ENCODE measurements at regions not wholly inside any gene's neighbourhood (a gene's known extent, or its start where the extent isn't known, plus 50 kb on each side); places are given as distances from the start of the nearest gene placed in this dataset.

DNA sequence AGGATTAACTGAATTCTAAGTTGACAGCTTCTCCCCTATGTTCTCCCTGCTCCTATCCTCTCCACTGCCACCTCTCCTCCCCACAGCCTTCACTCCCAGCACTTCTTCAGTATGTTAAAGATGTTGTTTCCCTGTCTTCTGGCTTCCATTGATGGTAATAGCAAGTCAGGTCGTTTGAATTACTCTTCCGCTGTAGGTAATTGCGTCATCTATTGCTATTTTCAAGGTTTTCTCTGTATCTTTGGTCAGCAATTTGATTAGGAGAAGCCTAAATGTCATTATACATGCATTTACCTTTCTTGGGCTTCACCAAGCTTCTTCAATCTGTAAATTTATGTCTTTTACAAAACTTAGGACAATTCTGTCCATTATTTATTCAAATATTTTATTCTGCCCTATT lies 377.3 kb upstream of the KLF12 start:
- H3K4me3 ChIP-seq (ENCODE audit: low read depth, low read length), result no peak overlapping the region
- no peak for DNase-seq (ENCODE audit: low read depth)

DNA sequence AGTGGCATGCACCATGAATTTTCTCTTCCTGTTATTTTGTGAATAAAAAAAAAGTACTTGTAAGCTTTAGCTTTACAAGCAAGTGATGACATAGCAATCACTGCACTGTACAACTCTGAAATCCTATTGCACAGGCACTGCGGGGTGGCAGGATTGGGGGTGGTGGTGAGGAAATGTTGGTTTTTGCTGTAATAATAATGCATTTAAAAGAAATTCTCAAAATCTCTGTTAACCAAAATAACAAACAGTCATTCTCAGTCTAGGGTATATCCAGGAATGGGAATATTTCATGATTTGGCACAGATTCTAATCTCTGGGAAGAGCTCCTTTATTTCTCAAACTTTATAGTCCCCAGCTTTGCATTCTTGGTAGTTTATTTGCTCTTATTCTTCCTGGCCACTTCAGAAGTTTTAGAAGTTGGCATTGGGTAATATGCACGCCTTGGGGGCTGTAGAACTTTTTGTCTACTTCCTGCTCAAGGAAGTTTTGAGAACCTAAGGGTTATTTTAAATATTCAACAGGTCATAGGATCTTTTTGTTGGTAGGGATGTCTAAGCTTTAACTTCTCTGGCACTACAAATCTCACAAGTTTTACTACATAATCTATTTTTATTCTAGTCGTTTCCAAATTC lies 353.0 kb upstream of the KLF12 start:
- no peak overlapping the region for H3K4me3 ChIP-seq (ENCODE audit: low read depth, low read length)
- DNase-seq (ENCODE audit: low read depth), result no peak

DNA sequence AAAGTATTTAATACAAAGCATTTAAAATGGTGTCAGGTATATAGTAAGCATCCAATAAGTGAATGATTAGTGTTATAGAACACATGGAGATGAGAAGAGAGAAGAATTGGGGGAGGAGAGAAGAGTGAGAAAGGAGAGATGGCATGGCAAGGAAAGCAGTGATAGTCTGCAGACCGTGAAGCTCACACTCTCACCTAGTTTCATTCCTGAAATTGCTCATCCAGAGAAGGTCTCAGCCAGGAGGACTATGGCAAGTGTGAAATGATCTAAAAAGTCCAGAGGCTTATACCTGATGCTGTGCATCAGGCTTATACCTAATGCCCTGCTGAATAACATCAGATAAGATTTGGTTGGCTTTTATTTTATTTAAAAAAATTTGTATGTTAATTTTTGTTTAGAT lies 351.6 kb upstream of the KLF12 start:
- DNase-seq (ENCODE audit: low read depth), result no peak
- H3K4me3 ChIP-seq (ENCODE audit: low read depth, low read length), result no peak overlapping the region

DNA sequence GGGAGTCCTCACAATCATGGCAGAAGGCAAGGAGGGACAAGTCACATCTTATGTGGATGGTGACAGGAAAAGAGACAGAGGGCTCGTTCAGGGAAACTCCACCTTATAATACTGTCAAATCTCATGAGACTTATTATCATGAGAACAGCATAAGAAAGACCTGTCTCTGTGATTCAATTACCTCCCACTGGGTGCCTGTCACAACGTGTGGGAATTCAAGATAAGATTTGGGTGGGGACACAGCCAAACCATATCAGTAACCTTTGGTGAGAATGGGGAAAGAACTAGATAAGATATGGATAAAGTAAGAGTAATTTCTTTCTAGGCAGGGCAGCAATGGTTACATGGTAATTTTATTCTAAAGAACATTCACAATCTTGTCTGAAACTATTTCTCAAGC lies 344.9 kb upstream of the KLF12 start:
- no peak overlapping the region for H3K4me3 ChIP-seq (ENCODE audit: low read depth, low read length)
- DNase-seq (ENCODE audit: low read depth), result no peak

DNA sequence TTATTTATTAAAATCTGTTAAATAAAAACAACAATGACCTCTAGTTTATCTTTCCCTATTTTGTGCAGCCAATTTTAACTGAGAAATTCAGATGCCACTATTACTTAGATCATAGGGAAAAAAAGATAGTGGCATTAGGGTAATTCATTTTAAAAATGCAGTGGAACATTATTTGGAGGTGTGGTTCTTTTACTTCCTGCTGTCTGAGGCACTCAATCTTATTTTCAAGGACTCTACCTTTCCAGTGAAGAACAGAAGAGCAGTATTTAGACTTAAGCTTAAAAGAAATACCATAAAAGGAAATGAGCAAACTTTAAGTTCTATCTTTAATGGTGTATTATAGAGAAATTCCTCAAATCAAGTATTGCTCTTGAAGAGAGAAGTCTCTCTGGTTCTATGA lies 342.6 kb upstream of the KLF12 start:
- no peak for DNase-seq (ENCODE audit: low read depth)

DNA sequence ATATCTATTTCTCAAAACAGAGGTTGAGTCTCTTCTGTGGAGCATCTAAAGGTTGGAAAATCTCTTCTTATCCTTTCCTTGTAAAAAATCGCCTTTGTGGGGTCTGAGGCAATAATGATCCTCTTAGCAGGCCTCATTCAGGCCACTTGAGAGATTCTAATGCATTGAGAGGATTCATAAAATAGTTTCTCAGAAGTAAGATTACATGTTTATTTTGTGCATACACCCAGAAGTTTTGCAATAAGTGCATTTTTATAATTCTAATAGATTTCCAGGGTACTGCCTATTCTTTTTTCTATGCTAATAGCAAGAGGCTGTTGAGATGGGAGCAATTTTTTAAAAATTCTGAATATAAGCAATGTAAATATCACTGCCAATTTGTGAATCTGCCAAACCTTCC lies 342.2 kb upstream of the KLF12 start:
- no peak overlapping the region for H3K4me3 ChIP-seq (ENCODE audit: low read depth, low read length)
- DNase-seq (ENCODE audit: low read depth), result no peak

More for the DNA sequence above, 342.6 kb upstream of the KLF12 start:
- no peak overlapping the region for H3K4me3 ChIP-seq (ENCODE audit: low read depth, low read length)

DNA sequence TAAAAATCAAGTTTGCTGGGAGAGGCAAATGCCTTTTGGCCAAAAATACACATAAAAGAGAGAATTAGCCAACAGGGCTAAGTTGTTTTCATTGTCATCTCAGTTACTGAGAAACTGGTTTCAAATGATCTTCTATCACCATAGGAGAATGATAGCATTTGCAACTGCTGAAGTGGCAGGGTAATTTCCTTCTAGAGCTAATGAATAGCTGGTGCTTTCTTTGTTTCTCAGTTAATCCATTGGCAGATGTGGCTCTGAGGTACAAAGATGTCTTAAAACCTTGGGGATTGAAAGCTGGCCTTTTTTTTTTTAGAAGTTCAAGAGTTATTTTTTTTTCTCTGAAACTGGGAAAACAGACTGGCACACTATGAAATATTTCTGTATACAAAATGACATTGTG lies 332.7 kb upstream of the KLF12 start:
- no peak overlapping the region for H3K4me3 ChIP-seq (ENCODE audit: low read depth, low read length)
- no peak for DNase-seq (ENCODE audit: low read depth)

DNA sequence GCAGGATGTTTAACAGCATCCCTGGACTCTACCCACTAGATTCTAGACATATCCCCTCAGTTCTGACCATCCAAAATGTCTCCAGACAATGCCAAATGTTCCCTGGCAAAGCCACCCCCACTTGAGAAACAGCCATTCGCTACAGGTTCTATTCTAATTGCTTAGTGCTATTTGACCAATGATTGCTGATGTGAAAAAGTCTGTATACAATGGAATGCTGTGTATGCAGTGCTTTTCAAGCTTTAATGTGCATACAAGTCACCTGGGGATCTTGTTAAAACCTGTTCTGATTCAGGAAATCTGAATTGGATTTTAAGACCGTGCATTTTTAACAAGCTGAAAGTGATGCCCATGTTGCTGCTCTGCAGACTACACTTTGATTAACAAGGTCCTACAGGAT lies 331.8 kb upstream of the KLF12 start:
- no peak for DNase-seq (ENCODE audit: low read depth)
- H3K4me3 ChIP-seq (ENCODE audit: low read depth, low read length), result no peak overlapping the region

DNA sequence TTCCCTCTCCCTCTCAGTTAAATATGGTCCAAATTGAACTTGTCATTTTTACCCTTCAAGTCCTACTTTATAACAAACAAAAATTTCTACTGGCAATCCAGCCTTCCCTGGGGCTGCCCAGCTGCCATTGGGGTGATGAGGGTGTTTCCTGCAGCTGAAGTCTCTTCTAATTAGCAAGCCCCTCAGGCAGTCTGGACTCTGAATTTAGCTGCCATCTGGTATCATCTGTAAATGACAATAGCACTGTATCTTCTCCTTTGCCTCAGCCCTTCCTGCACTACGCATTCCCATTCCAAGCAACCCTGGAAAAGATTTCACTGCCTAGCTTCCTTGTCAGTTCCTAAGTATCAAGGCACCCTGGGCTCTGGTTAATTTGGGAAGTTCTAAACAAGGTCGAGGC lies 331.1 kb upstream of the KLF12 start:
- no peak for DNase-seq (ENCODE audit: low read depth)
- no peak overlapping the region for H3K4me3 ChIP-seq (ENCODE audit: low read depth, low read length)

DNA sequence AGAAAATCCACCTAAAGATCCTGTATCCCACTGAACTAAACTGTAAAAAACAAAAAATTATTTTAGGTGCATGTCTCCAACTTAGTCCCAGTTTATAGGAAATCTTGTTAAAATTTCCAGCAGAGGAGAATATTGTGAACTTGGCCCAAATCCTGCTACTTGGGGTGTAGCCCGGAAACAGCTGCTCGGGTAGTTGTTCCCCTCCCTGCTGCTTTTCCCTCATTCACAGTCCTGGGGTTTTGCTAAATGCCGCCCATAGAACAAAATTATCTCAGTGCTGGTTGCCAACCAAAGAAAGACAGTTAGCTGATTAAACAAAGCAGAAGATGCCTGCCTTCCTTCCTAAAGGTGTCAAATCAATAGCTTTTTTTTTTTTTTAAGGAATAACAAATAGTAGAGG lies 330.5 kb upstream of the KLF12 start:
- no peak overlapping the region for H3K4me3 ChIP-seq (ENCODE audit: low read depth, low read length)
- DNase-seq (ENCODE audit: low read depth), result no peak

DNA sequence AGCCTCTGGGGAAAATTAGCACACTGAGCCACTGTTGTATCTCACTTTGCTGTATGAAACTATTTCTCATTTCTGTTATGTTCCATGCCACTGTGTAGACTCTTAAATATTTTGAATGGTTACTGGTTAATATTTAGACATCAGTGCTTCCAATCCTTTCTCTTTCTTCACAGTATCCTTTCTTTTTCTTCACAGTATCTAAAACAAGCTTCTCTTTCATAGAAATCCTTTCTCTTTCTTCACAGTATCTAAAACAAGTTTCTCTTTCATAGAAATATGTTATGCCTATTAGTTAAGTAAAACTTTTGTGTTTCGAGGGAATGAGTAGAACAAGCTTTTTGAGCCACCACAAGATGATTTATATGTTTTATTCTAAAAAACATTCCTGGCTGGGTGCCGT lies 326.8 kb upstream of the KLF12 start:
- no peak overlapping the region for H3K4me3 ChIP-seq (ENCODE audit: low read depth, low read length)
- no peak for DNase-seq (ENCODE audit: low read depth)

DNA sequence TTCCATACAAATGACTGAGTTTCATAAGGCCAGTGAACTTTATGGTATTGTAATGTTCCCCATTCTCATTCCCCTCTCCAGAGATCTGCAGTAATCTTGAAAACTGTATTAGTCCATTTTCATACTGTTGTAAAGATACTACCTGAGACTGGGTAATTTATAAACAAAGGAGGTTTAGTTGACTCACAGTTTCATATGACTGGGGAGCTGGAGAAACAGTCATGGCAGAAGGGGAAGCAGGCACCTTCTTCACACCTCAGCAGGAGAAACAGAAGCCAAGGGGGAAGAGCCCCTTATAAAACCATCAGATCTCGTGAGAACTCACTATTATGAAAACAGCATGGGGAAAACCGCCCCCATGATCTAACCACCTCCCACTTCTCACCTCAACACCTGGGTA lies 318.7 kb upstream of the KLF12 start:
- DNase-seq (ENCODE audit: low read depth), result no peak
- H3K4me3 ChIP-seq (ENCODE audit: low read depth, low read length), result no peak overlapping the region

DNA sequence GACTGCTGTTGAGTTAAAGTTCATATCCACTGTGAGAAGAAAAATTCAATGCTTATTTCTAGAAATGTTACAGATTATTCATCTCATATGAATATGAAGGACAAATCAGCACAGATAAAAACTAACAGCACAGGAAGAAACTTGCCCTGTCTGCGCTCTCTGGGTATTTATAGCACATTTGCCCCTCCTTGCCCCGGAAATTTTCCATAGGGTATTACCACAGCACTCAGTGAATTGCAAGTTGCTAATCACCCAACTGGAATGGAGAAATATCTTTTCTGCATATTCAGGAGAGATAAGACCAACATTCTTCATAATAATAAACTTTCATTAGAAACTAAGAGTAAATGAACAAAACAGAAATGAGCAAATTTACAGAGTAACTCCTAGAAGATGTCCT lies 318.0 kb upstream of the KLF12 start:
- DNase-seq (ENCODE audit: low read depth), result no peak
- H3K4me3 ChIP-seq (ENCODE audit: low read depth, low read length), result no peak overlapping the region

DNA sequence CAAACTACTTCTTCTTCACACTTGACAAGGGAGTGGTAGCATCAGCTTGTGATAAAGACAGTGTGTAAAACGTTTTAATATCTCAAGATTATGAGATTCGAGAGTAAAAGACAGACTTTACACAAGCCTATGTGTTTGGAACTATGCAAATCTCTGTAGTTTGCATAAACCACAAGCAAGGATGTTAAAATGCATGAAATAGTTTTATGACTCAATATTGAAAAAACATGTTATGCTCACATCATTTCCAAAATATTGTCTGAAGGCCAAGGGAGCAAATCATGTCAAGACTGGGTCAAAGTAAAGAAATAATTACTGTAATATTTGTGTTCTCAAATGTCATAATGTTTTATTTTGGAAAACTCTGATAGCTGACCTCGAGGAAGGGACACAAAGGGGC lies 316.8 kb upstream of the KLF12 start:
- no peak overlapping the region for H3K4me3 ChIP-seq (ENCODE audit: low read depth, low read length)
- DNase-seq (ENCODE audit: low read depth), result no peak

DNA sequence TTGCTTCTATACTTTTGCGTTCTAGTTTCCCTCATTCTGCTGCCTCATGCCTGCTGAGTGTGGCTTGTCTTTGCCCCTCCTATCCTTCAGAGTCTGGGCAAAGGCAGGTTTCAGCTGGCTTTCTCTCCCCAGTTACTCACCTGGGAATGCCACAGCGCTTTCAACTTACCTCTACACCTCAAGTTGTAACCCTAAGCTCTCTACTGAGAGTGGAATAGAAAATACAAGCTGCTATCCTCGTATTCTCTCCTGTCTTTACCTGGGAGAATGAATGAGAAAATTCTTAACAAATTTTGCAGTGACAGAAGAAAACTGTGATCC lies 316.3 kb upstream of the KLF12 start:
- DNase-seq (ENCODE audit: low read depth), result no peak
- no peak overlapping the region for H3K4me3 ChIP-seq (ENCODE audit: low read depth, low read length)

DNA sequence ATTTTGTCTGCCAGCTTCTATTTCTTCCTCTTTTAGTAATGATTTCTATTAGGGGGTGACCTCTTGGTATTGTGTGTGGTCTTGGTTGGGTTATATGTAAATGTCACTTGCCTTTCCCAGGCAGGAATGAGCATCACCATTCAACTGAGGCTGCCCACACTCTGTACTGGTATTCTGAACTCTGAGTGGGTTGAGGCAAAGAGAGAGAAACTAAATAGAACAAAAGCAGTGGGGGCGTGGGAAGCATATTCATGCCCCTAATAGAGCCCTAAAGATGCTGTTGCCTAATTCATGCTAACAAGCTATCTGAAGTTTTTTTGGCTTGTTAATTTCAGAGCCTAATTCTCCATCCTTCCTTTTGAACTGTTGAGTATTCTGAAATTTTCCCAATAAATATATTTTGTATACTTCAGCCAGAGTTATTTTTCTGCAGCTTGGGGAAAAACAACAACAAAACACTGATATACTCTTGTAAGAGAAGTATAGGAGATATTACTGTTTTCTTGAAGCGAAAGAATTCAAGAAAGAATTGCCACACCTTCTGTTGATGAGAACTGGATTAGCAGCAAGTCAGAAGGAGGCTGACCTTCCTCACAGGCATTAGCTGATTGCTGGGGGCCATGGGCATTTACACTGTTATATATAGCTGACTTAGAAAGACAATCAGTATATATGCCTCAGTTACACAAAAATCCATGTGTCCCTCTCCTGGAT lies 315.8 kb upstream of the KLF12 start:
- H3K4me3 ChIP-seq (ENCODE audit: low read depth, low read length), result no peak overlapping the region
- DNase-seq (ENCODE audit: low read depth), result peak; percentile 17

DNA sequence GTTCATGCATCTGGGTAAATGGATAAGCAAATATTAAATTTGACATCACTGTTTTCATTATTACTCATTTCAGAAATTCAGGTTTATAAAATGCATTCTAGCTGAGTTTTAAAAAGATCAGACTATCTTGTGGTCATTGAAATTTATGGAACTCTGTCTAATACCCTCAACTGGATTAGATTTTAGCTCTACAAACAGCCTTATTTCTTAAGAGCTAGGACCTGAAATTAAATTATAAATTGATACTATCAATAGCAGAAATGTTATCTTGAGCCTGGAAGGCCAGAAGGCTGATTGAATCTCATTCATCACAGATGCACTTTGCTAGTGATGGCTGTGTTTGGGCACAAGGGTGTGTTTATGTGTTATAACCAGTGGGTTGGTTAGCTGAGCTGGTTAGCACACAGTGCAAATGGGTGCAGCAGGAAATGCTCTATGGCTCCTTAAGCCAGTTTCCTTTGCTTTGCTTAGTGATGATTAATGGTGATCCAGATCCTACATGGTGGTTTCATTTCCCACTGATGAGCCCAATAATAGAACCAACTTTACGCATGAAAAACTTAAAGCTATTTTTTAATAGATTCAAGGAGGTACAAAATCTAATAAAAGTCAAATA lies 310.8 kb upstream of the KLF12 start:
- DNase-seq (ENCODE audit: low read depth), result no peak
- no peak overlapping the region for H3K4me3 ChIP-seq (ENCODE audit: low read depth, low read length)

DNA sequence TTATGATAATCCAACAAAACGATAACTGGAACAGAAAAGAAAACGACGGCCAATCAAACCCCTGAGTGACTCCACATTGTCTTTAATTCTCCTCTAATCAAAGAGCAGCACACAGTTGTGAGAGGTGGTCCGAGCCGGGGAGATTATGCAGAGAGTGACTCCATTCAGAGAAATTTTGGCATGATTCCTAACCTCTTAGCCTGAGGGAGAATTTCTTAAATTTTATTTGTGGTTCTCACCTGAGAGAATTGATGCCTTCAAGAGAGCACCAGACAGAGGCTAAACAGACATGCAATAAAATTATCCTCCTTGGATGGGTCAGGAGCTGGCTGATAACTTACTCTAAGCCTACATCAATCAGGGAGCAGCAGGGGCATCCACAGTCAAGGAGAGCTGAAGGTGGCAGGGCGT lies 310.0 kb upstream of the KLF12 start:
- no peak for DNase-seq (ENCODE audit: low read depth)
- H3K4me3 ChIP-seq (ENCODE audit: low read depth, low read length), result no peak overlapping the region

DNA sequence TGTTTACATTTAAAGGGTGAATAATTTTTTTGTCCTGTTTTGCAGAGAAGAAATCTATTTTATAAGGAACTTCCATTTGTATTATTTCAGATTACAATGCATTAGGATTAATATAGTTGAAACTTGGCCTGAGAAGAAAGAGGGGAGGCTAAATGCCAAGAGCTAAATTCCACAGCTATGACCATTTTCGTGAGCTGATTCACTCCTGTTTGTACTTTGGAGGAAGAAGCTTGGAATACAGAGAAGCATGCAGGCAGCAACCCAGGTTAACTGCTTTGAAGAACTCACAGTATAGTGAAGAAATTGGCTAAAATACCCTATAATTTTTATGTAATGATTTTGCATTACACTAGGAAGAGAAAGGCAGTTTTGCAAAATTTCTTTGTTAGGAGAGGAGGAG lies 309.4 kb upstream of the KLF12 start:
- H3K4me3 ChIP-seq (ENCODE audit: low read depth, low read length), result no peak overlapping the region
- DNase-seq (ENCODE audit: low read depth), result peak; percentile 68

DNA sequence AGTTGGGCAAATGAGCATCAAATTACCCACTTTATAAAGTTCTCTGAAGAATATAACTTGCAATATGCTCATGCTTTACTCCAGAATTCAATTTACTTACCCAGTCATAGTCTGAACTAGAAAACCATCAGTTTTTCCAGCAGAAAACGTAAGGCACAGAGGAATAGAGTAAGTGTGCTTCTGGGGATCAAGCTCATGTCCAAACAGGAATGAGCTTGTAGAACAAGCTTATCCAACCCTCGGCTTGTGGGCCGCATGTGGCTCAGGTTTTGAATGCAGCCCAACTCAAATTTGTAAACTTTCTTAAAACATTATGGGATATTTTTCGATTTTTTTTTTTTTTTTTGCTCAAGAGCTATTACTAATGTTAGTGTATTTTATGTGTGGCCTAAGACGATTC lies 308.5 kb upstream of the KLF12 start:
- DNase-seq (ENCODE audit: low read depth), result no peak
- no peak overlapping the region for H3K4me3 ChIP-seq (ENCODE audit: low read depth, low read length)

DNA sequence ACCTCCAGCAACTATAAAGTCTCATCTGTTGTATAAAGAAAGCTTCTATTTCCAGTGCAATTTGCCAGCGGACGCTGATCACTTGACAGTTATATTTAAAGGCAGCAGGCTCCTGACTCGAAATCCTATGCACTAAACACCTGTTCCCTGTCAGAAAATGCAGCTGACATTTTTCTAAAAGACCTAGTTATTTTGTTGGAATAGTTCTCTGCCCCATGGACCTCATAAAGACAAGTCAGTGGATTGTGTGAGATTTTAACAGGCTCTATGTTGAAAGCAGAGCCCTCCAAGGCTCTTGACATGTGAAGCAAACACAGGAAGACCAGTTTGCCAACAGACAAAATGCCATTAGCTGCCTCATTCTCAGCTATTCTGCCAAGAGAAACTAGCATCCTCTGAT lies 304.7 kb upstream of the KLF12 start:
- DNase-seq (ENCODE audit: low read depth), result no peak
- H3K4me3 ChIP-seq (ENCODE audit: low read depth, low read length), result no peak overlapping the region

Measured in skeletal muscle cell (primary cell).